ENCODE measurements at regions not wholly inside any gene's neighbourhood (a gene's known extent, or its start where the extent isn't known, plus 50 kb on each side); places are given as distances from the start of the nearest gene placed in this dataset.

DNA sequence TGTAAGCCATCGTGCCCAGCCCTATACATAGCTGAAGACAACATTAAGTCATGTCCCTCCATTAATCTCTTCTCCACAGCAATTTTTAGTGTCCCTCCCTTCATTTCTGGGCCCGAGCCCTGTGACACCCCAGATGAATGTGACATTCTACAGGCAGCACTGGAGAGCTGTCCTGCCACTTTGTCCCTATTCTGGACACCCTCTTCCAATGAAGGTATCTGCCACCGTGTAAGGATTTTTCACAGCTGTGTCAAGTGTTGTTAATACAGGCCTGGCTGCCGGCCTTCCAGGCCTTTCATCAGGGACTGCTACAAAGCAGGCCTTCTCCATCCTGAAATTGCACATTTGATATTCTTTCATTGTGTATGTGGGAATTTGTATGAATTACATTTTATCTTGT, 62.0 kb upstream of the SLC28A3 start:
- Histone ChIP-seq H3K4me3 (no peak overlapping the region), H3K9me3 (peaks cover 4% of the 10 kb centered on the region; the same call in 1 of the 3 replicates), H3K4me1 (no peaks in the 10 kb centered on the region), H3K27ac (no peak overlapping the region), H3K4me2 (no peak overlapping the region)
- FAIRE-seq (no peak), ATAC-seq (no peak), DNase-seq (ENCODE audit: low read depth in 1 of 2, low spot score in 1 of 2) (no peak)
- 69% methylated on average over 4 of the region's 4 CpGs for WGBS (ENCODE audit: missing lambda C conversion rate)
- CTCF ChIA-PET: interaction anchor here (1.6 kb wide), 1 partner anchor 857 kb away, joined by 3 read pairs; no protein-coding TSS in a partner anchor
- TF ChIP-seq ZC3H11A (IDR thresholded peaks at IDR 0.05) (no peak), FOXS1 (CRISPR knock-in tag; IDR thresholded peaks at IDR 0.05) (no peak), TFCP2L1 (CRISPR knock-in tag; IDR thresholded peaks at IDR 0.05) (no peak)
- POLR2A ChIA-PET: interaction anchor here (0.5 kb wide), 1 partner anchor 177 kb away, joined by 4 read pairs; no protein-coding TSS in a partner anchor

- H3K4me1 ChIP-seq: no peaks in the 10 kb centered on the region
- ChIA-PET CTCF (interaction anchor here (0.7 to 1.3 kb wide), 2 partner anchors 855 to 1207 kb away, joined by 4 to 5 read pairs; no protein-coding TSS in a partner anchor), POLR2A (no interaction called here)
- H3K27ac ChIP-seq: no peak overlapping the region
- TF ChIP-seq, protein P1, sequence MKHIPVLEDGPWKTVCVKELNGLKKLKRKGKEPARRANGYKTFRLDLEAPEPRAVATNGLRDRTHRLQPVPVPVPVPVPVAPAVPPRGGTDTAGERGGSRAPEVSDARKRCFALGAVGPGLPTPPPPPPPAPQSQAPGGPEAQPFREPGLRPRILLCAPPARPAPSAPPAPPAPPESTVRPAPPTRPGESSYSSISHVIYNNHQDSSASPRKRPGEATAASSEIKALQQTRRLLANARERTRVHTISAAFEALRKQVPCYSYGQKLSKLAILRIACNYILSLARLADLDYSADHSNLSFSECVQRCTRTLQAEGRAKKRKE (CRISPR knock-in tag; IDR thresholded peaks at IDR 0.05; ENCODE audit: low read depth): no peak
- TF ChIP-seq EHF (CRISPR knock-in tag; IDR thresholded peaks at IDR 0.05): no peak
- TF ChIP-seq TP53 (CRISPR knock-in tag; IDR thresholded peaks at IDR 0.05): no peak
- no peak overlapping the region for H3K4me2 ChIP-seq
- H3K9me3 ChIP-seq: peaks cover 4% of the 10 kb centered on the region; the same call in 1 of the 3 replicates
- FAIRE-seq (no peak), ATAC-seq (no peak), DNase-seq (ENCODE audit: low read depth in 1 of 2, low spot score in 1 of 2) (no peak)
- 55% methylated on average over 3 of the region's 3 CpGs for WGBS (ENCODE audit: missing lambda C conversion rate)
- H3K4me3 ChIP-seq: no peak overlapping the region
Observed at GRCh38 chr9:84403288-84403687, 62.7 kb upstream of the SLC28A3 start.

DNA sequence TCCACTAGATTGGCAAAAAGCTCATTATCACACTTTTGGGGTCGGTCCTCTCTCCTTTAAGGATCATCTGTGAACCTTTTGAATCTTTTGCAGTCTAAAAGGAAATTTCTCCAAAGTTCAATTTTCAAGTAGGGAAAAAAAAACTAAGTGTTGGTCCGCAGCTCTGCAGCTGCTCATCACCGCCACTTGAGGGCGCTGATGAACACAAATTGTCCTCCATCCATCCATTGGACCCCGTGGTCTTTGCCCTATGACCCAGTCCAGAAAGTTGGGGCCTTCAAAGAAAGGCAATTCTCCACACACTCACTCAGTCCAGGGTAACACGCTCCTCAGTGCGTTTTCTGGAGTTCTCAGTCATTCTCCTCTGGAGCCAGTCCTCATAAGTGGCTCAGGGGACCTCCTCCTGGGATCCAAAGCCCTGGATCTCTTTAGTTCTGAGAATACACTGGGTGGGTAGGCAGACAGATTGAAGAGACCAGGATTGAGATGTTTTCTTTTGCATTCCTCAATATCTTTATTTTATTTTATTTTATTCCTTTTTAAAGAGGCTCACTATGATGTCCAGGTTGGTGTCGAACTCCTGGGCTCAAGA, 63.6 kb upstream of the SLC28A3 start:
- CTCF ChIA-PET: interaction anchor here (0.7 to 1.3 kb wide), 3 partner anchors 19 to 1206 kb away, joined by 3 to 5 read pairs (median 4); no protein-coding TSS in a partner anchor
- WGBS (ENCODE audit: missing lambda C conversion rate): 10% methylated on average over 8 of the region's 8 CpGs

DNA sequence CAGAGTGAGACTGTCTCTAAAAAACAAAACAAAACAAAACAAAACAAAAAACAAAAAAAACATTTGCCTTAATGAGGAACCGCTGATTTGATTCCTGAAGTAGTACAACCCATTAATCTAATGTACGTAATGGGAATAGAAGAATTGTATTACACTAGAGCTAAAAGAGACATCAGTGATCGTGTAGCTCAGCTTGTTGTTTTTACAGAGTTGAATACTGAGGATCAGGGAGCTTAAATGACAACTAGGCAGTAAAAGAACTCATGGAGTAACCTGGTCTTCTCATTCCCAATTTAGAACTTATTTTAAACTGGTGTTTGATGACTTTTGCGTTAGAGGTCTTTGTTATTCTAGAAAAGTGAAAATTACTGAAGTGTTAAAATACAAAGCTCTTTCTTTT, 65.1 kb upstream of the SLC28A3 start:
- POLR2A ChIA-PET: no interaction called here
- DNase-seq (ENCODE audit: low read depth in 1 of 2, low spot score in 1 of 2) (no peak), ATAC-seq (no peak), FAIRE-seq (no peak)
- Histone ChIP-seq H3K4me2 (no peak overlapping the region), H3K4me3 (no peak overlapping the region), H3K4me1 (no peaks in the 10 kb centered on the region), H3K27ac (no peak overlapping the region), H3K9me3 (no peaks in the 10 kb centered on the region)
- 41% methylated on average over 4 of the region's 4 CpGs for WGBS (ENCODE audit: missing lambda C conversion rate)
- CTCF ChIA-PET: interaction anchor here (0.6 to 2.8 kb wide), 6 partner anchors 9 to 1314 kb away, joined by 3 to 16 read pairs (median 4); no protein-coding TSS in a partner anchor
- no peak for TF ChIP-seq NPAS2 (CRISPR knock-in tag; IDR thresholded peaks at IDR 0.05; ENCODE audit: borderline replicate concordance)
- TF ChIP-seq MAFK (IDR thresholded peaks at IDR 0.05; ENCODE audit: partially characterized antibody): no peak
- no peak for TF ChIP-seq MAZ (IDR thresholded peaks at IDR 0.05; ENCODE audit: borderline replicate concordance, low read depth, low read length)
- no peak for TF ChIP-seq TP53 (CRISPR knock-in tag; IDR thresholded peaks at IDR 0.05)

More for the DNA sequence above, 63.6 kb upstream of the SLC28A3 start:
- Histone ChIP-seq H3K4me1 (no peaks in the 10 kb centered on the region), H3K9me3 (peaks cover 4% of the 10 kb centered on the region; the same call in 1 of the 3 replicates), H3K4me2 (no peak overlapping the region), H3K4me3 (no peak overlapping the region), H3K27ac (no peak overlapping the region)
- TF ChIP-seq POLR2A (IDR thresholded peaks at IDR 0.05; ENCODE audit: low read length) (no peak), HOXA7 (CRISPR knock-in tag; IDR thresholded peaks at IDR 0.05) (no peak), SMC3 (IDR thresholded peaks at IDR 0.05) (peak; percentile 27; the same call in 1 of the 3 replicates), CTCF (IDR thresholded peaks at IDR 0.05) (peak; percentile 29; the same call in 1 of the 3 replicates), RAD21 (conservative IDR thresholded peaks at IDR 0.05 in 1 of 2, IDR thresholded peaks at IDR 0.05 in 1 of 2) (peak; percentile 21 to 39; a peak in 1 of 5 replicates)
- POLR2A ChIA-PET: no interaction called here
- ATAC-seq (peak in 1 of 2 experiments; percentile 49; a peak in 3 of 6 replicates), DNase-seq (ENCODE audit: low read depth in 1 of 2, low spot score in 1 of 2) (peak in 1 of 2 experiments; percentile 11), FAIRE-seq (no peak)

Data from A549 (cell line).